Liver (tissue), 3 donors: ENCODE measurements at regions not wholly inside any gene's neighbourhood (a gene's known extent, or its start where the extent isn't known, plus 50 kb on each side); places are given as distances from the start of the nearest gene placed in this dataset.

ENCODE experiments used
- EGR1 ChIP-seq, 2 donors: IDR thresholded peaks; 2 replicates each; pipeline ENCODE4 v1.6.1; 2016 to 2018; ENCODE audit warnings: antibody characterized with exemption in 2 of 2, low read depth in 2 of 2
- FOXA1 ChIP-seq: IDR thresholded peaks from 2 replicates; pipeline ENCODE4 v1.6.1; 2016; ENCODE audit warnings: antibody characterized with exemption
- GABPA ChIP-seq, 2 donors: IDR thresholded peaks in 1 of 2; conservative IDR thresholded peaks in 1 of 2; 2 replicates each; pipeline ENCODE4 v1.6.1; 2016; ENCODE audit warnings: antibody characterized with exemption in 2 of 2, mild to moderate bottlenecking in 1 of 2, moderate library complexity in 1 of 2
- JUND ChIP-seq, 2 donors: IDR thresholded peaks; 2 replicates each; pipeline ENCODE4 v1.6.1; 2016; ENCODE audit warnings: antibody characterized with exemption in 2 of 2
- RAD21 ChIP-seq, 2 donors: IDR thresholded peaks; 2 replicates each; pipeline ENCODE4 v1.6.1; 2016; ENCODE audit warnings: antibody characterized with exemption in 2 of 2, mild to moderate bottlenecking in 2 of 2
- SP1 ChIP-seq: IDR thresholded peaks from 2 replicates; pipeline ENCODE4 v1.6.1; 2018; ENCODE audit warnings: antibody characterized with exemption, mild to moderate bottlenecking
- TAF1 ChIP-seq: conservative IDR thresholded peaks from 2 replicates; pipeline ENCODE4 v1.6.1; 2016; ENCODE audit warnings: antibody characterized with exemption, mild to moderate bottlenecking
- YY1 ChIP-seq: IDR thresholded peaks from 2 replicates; pipeline ENCODE4 v1.6.1; 2016; ENCODE audit warnings: antibody characterized with exemption, mild to moderate bottlenecking
- TF ChIP-seq, protein P1 (sequence below): IDR thresholded peaks from 2 replicates; pipeline ENCODE4 v1.6.1; 2016; ENCODE audit warnings: antibody characterized with exemption
- TF ChIP-seq, protein P2 (sequence below): fragments of 150-350 bp; IDR thresholded peaks from 2 replicates; pipeline ENCODE4 v1.5.1; 2017; ENCODE audit warnings: improper control_type of control experiment, low read depth, low read length; ENCODE audit not compliant: missing input control
- TF ChIP-seq, protein P3 (sequence below): IDR thresholded peaks from 2 replicates; pipeline ENCODE4 v1.6.1; 2016; ENCODE audit warnings: antibody characterized with exemption
- TF ChIP-seq, protein P4 (sequence below): IDR thresholded peaks from 2 replicates; pipeline ENCODE4 v1.6.1; 2016; ENCODE audit warnings: antibody characterized with exemption
- TF ChIP-seq, protein P5 (sequence below): IDR thresholded peaks from 2 replicates; pipeline ENCODE4 v1.6.1; 2016; ENCODE audit warnings: antibody characterized with exemption, mild to moderate bottlenecking
- donor health status: healthy.
- donor health status: healthy.

DNA sequence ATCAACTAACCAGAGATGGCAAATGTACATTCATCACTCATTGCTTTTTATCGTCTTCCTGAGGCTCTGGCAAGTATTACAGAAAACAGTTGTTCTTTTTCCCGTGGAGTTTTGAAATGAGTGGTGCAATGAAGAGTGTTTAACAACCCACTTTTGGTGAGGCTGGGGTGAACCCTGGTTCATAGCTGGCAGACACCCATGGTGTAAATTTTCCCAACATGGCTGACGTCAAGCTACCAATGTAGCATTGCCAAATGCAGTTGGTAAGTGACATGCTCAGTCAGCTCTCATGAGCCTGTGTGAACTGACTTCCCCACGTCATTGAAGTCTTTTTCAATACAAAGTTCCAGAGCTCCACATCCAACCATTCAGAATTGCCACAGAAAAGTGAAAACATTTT lies 386.2 kb downstream of the TMEM114 start:
- TF ChIP-seq, protein P1, sequence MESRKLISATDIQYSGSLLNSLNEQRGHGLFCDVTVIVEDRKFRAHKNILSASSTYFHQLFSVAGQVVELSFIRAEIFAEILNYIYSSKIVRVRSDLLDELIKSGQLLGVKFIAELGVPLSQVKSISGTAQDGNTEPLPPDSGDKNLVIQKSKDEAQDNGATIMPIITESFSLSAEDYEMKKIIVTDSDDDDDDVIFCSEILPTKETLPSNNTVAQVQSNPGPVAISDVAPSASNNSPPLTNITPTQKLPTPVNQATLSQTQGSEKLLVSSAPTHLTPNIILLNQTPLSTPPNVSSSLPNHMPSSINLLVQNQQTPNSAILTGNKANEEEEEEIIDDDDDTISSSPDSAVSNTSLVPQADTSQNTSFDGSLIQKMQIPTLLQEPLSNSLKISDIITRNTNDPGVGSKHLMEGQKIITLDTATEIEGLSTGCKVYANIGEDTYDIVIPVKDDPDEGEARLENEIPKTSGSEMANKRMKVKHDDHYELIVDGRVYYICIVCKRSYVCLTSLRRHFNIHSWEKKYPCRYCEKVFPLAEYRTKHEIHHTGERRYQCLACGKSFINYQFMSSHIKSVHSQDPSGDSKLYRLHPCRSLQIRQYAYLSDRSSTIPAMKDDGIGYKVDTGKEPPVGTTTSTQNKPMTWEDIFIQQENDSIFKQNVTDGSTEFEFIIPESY = no peak
- TF ChIP-seq, protein P2, sequence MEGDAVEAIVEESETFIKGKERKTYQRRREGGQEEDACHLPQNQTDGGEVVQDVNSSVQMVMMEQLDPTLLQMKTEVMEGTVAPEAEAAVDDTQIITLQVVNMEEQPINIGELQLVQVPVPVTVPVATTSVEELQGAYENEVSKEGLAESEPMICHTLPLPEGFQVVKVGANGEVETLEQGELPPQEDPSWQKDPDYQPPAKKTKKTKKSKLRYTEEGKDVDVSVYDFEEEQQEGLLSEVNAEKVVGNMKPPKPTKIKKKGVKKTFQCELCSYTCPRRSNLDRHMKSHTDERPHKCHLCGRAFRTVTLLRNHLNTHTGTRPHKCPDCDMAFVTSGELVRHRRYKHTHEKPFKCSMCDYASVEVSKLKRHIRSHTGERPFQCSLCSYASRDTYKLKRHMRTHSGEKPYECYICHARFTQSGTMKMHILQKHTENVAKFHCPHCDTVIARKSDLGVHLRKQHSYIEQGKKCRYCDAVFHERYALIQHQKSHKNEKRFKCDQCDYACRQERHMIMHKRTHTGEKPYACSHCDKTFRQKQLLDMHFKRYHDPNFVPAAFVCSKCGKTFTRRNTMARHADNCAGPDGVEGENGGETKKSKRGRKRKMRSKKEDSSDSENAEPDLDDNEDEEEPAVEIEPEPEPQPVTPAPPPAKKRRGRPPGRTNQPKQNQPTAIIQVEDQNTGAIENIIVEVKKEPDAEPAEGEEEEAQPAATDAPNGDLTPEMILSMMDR = no peak
- TF ChIP-seq EGR1 (IDR thresholded peaks at IDR 0.05; ENCODE audit: low read depth in 2 of 2) (no peak), JUND (IDR thresholded peaks at IDR 0.05) (no peak), SP1 (no peak), RAD21 (IDR thresholded peaks at IDR 0.05) (no peak), GABPA (IDR thresholded peaks at IDR 0.05 in 1 of 2, conservative IDR thresholded peaks at IDR 0.05 in 1 of 2) (no peak), YY1 (no peak), TAF1 (no peak), FOXA1 (no peak)
- TF ChIP-seq, protein P3, sequence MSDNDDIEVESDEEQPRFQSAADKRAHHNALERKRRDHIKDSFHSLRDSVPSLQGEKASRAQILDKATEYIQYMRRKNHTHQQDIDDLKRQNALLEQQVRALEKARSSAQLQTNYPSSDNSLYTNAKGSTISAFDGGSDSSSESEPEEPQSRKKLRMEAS = no peak
- TF ChIP-seq, protein P4, sequence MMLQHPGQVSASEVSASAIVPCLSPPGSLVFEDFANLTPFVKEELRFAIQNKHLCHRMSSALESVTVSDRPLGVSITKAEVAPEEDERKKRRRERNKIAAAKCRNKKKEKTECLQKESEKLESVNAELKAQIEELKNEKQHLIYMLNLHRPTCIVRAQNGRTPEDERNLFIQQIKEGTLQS = no peak
- TF ChIP-seq, protein P5, sequence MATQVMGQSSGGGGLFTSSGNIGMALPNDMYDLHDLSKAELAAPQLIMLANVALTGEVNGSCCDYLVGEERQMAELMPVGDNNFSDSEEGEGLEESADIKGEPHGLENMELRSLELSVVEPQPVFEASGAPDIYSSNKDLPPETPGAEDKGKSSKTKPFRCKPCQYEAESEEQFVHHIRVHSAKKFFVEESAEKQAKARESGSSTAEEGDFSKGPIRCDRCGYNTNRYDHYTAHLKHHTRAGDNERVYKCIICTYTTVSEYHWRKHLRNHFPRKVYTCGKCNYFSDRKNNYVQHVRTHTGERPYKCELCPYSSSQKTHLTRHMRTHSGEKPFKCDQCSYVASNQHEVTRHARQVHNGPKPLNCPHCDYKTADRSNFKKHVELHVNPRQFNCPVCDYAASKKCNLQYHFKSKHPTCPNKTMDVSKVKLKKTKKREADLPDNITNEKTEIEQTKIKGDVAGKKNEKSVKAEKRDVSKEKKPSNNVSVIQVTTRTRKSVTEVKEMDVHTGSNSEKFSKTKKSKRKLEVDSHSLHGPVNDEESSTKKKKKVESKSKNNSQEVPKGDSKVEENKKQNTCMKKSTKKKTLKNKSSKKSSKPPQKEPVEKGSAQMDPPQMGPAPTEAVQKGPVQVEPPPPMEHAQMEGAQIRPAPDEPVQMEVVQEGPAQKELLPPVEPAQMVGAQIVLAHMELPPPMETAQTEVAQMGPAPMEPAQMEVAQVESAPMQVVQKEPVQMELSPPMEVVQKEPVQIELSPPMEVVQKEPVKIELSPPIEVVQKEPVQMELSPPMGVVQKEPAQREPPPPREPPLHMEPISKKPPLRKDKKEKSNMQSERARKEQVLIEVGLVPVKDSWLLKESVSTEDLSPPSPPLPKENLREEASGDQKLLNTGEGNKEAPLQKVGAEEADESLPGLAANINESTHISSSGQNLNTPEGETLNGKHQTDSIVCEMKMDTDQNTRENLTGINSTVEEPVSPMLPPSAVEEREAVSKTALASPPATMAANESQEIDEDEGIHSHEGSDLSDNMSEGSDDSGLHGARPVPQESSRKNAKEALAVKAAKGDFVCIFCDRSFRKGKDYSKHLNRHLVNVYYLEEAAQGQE = no peak
